ENCODE measurements at regions not wholly inside any gene's neighbourhood (a gene's known extent, or its start where the extent isn't known, plus 50 kb on each side); places are given as distances from the start of the nearest gene placed in this dataset.

- TF ChIP-seq CTCF (conservative IDR thresholded peaks at IDR 0.05): no peak
- TF ChIP-seq ZFX (IDR thresholded peaks at IDR 0.05): no peak
Measured at GRCh38 chr4:3898098-3898497, 131.9 kb downstream of the ADRA2C start.
